Natural killer cell (primary cell): ENCODE measurements at regions not wholly inside any gene's neighbourhood (a gene's known extent, or its start where the extent isn't known, plus 50 kb on each side); places are given as distances from the start of the nearest gene placed in this dataset.
"Not testable (repeated sequence)": the region's sequence is repeated elsewhere in the genome, so short reads cannot be mapped to it uniquely, and the experiment has no call there.

Experiments used
- ATAC-seq, 3 donors: fragments of 150-1000 bp in 2 of 3; fragments of 200-7000 bp in 1 of 3; cut with Tn5 transposase; 1 replicate in 1 of 3; 2 replicates in 2 of 3; pipeline ENCODE4 v1.10.0; 2021; ENCODE audit warnings: mild to moderate bottlenecking in 2 of 3, moderate library complexity in 2 of 3
- DNase-seq, 2 donors: peaks; one replicate each; pipeline versions ENCODE4 v3.0.0 to v3.0.0-alpha.2; 2013 to 2021; ENCODE audit warnings: mixed read lengths in 1 of 2
- H3K27ac ChIP-seq: one replicate; pipeline ENCODE4 v1.5.1; 2013; ENCODE audit warnings: mild to moderate bottlenecking, low read length
- H3K27me3 ChIP-seq: one replicate; pipeline ENCODE4 v1.6.1; 2013; ENCODE audit warnings: low read length; ENCODE audit not compliant: control insufficient read depth, insufficient read depth
- H3K36me3 ChIP-seq: one replicate; pipeline ENCODE4 v1.6.1; 2013; ENCODE audit warnings: low read length; ENCODE audit not compliant: control insufficient read depth, insufficient read depth
- H3K4me1 ChIP-seq: one replicate; pipeline ENCODE4 v1.6.1; 2013; ENCODE audit warnings: low read length; ENCODE audit not compliant: control insufficient read depth, insufficient read depth
- H3K4me3 ChIP-seq: one replicate; pipeline ENCODE4 v1.5.1; 2013; ENCODE audit warnings: low read length
- H3K9me3 ChIP-seq: one replicate; pipeline ENCODE4 v1.6.1; 2013; ENCODE audit warnings: low read length; ENCODE audit not compliant: control insufficient read depth, insufficient read depth
- H3K27ac Mint-ChIP-seq, 2 donors: one replicate each; pipeline ENCODE4 v1.8.0; 2022; ENCODE audit warnings: mild to moderate bottlenecking in 2 of 2, mixed read lengths in 2 of 2, moderate library complexity in 1 of 2
- H3K27me3 Mint-ChIP-seq, 2 donors: one replicate each; pipeline ENCODE4 v1.8.0; 2022; ENCODE audit warnings: low read depth in 2 of 2, mixed read lengths in 2 of 2
- H3K36me3 Mint-ChIP-seq: one replicate; pipeline ENCODE4 v1.8.0; 2022; ENCODE audit warnings: mixed read lengths
- H3K4me1 Mint-ChIP-seq, 2 donors: one replicate each; pipeline ENCODE4 v1.8.0; 2022; ENCODE audit warnings: mixed read lengths in 2 of 2
- H3K4me3 Mint-ChIP-seq: one replicate; pipeline ENCODE4 v1.8.0; 2022; ENCODE audit warnings: mild to moderate bottlenecking, moderate library complexity, mixed read lengths
- H3K9me3 Mint-ChIP-seq, 2 donors: one replicate each; pipeline ENCODE4 v1.8.0; 2022; ENCODE audit warnings: mixed read lengths in 2 of 2
- CTCF ChIP-seq: fragments of 200-600 bp; IDR thresholded peaks from one replicate; pipeline ENCODE4 v1.8.0; 2022; ENCODE audit warnings: antibody characterized with exemption
- WGBS: methylation state at CpG from one replicate; pipeline ENCODE4 v1.1.7; 2013; ENCODE audit warnings: missing lambda C conversion rate; ENCODE audit not compliant: insufficient coverage; 5-methylcytosine and 5-hydroxymethylcytosine counted together
- intact Hi-C: fragments of 100-400 bp; cut with micrococcal nuclease; formaldehyde crosslinking; loops from one replicate; pipeline ENCODE4 v1.14.2; 2022

GRCh38 chr11:104682206-104682605, 216.1 kb downstream of the CASP12 start:
- intact Hi-C loops, result no loop called here
- Mint-ChIP-seq H3K4me3 (no peak overlapping the region), H3K36me3 (no peaks in the 10 kb centered on the region), H3K4me1 (peaks cover 9 to 13% of the 10 kb centered on the region in 2 donors), H3K27ac (no peak overlapping the region), H3K27me3 (no peaks in the 10 kb centered on the region), H3K9me3 (no peaks in the 10 kb centered on the region)
- ATAC-seq (no peak), DNase-seq (no peak)
- H3K36me3 ChIP-seq, result no peaks in the 10 kb centered on the region
- H3K9me3 ChIP-seq, result no peaks in the 10 kb centered on the region
- H3K27me3 ChIP-seq, result no peaks in the 10 kb centered on the region
- H3K4me1 ChIP-seq, result peaks cover 4% of the 10 kb centered on the region
- no peak overlapping the region for H3K4me3 ChIP-seq
- no peak overlapping the region for H3K27ac ChIP-seq
- no CpG with 5 or more reads among the region's 1 CpG for WGBS
- TF ChIP-seq CTCF, result no peak

- H3K4me1 Mint-ChIP-seq, result peaks cover 9 to 17% of the 10 kb centered on the region in 2 donors
- Histone ChIP-seq H3K36me3 (no peaks in the 10 kb centered on the region), H3K27ac (no peak overlapping the region), H3K4me3 (no peak overlapping the region), H3K9me3 (no peaks in the 10 kb centered on the region), H3K4me1 (peaks cover 4% of the 10 kb centered on the region), H3K27me3 (no peaks in the 10 kb centered on the region)
- intact Hi-C loops, result no loop called here
- H3K27ac Mint-ChIP-seq, result no peak overlapping the region
- no peak for DNase-seq
- H3K27me3 Mint-ChIP-seq, result no peaks in the 10 kb centered on the region
- no peak for TF ChIP-seq CTCF
- no peak overlapping the region for H3K4me3 Mint-ChIP-seq
- H3K36me3 Mint-ChIP-seq, result no peaks in the 10 kb centered on the region
- no CpG with 5 or more reads among the region's 2 CpGs for WGBS
- ATAC-seq, result no peak
- H3K9me3 Mint-ChIP-seq, result no peaks in the 10 kb centered on the region
Measured at GRCh38 chr11:104679258-104679657, 219.0 kb downstream of the CASP12 start.

- Histone ChIP-seq H3K9me3 (no peaks in the 10 kb centered on the region), H3K4me1 (peaks cover 4% of the 10 kb centered on the region), H3K36me3 (no peaks in the 10 kb centered on the region), H3K4me3 (no peak overlapping the region), H3K27ac (no peak overlapping the region), H3K27me3 (no peaks in the 10 kb centered on the region)
- no peak for TF ChIP-seq CTCF
- peak overlapping the region in 1 of 2 donors; percentile 10 for H3K27ac Mint-ChIP-seq
- intact Hi-C loops, result no loop called here
- H3K4me3 Mint-ChIP-seq, result no peak overlapping the region
- H3K27me3 Mint-ChIP-seq, result no peaks in the 10 kb centered on the region
- H3K4me1 Mint-ChIP-seq, result peaks cover 9 to 17% of the 10 kb centered on the region in 2 donors
- ATAC-seq (no peak), DNase-seq (no peak)
- no peaks in the 10 kb centered on the region for H3K9me3 Mint-ChIP-seq
- no peaks in the 10 kb centered on the region for H3K36me3 Mint-ChIP-seq
- WGBS, result 94% methylated on average over 1 of the region's 2 CpGs
Measured at GRCh38 chr11:104678408-104678807, 219.9 kb downstream of the CASP12 start.

- ATAC-seq, result peak in 2 of 3 donors; percentile 53 to 62
- WGBS, result 33% methylated on average over 1 of the region's 3 CpGs
- H3K4me1 ChIP-seq, H3K36me3 ChIP-seq, intact Hi-C loops, H3K9me3 ChIP-seq, H3K27ac ChIP-seq, H3K4me3 ChIP-seq, H3K27me3 Mint-ChIP-seq, H3K4me3 Mint-ChIP-seq, H3K36me3 Mint-ChIP-seq, H3K9me3 Mint-ChIP-seq, DNase-seq, H3K27me3 ChIP-seq: not testable (repeated sequence)
- H3K4me1 Mint-ChIP-seq, result peaks cover 9 to 17% of the 10 kb centered on the region in 2 donors
- peak overlapping the region in 1 of 2 donors; percentile 10 for H3K27ac Mint-ChIP-seq
Measured at GRCh38 chr11:104677069-104677468, 221.2 kb downstream of the CASP12 start.
